ENCODE measurements at regions not wholly inside any gene's neighbourhood (a gene's known extent, or its start where the extent isn't known, plus 50 kb on each side); places are given as distances from the start of the nearest gene placed in this dataset.

DNA sequence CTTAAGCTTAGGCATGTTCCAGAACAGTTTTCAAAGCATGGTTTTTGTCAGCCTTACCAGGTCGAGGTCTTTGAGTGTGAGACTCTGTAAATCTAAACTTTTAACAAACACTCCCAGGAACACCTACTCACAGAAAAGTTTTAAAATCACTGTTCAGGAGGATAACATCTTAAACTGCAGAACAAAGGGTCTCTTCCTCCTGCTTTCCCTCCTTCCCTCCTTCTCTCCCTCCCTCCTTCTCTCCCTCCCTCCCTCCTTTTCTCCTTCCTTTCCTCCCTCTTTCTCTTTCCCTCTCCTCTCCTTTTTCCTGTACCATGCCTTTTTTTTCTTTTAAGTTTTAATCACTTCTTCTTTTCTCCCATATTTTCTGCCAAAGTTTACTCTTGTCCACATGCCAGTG is 153.5 kb upstream of the MAF start:
- no peak overlapping the region for H3K4me3 Mint-ChIP-seq (ENCODE audit: unreplicated experiment)
- no peaks in the 10 kb centered on the region for H3K36me3 Mint-ChIP-seq (ENCODE audit: unreplicated experiment)
- TF ChIP-seq CTCF (IDR thresholded peaks at IDR 0.05; ENCODE audit: partially characterized antibody, unreplicated experiment), result no peak
- DNase-seq, result no peak
- peaks cover under 1% of the 10 kb centered on the region for H3K9me3 Mint-ChIP-seq (ENCODE audit: unreplicated experiment)
- H3K4me1 Mint-ChIP-seq (ENCODE audit: low read depth, unreplicated experiment), result no peaks in the 10 kb centered on the region
- no peak overlapping the region for H3K27ac Mint-ChIP-seq (ENCODE audit: unreplicated experiment)
- H3K27me3 Mint-ChIP-seq (ENCODE audit: unreplicated experiment), result peaks cover 1% of the 10 kb centered on the region

DNA sequence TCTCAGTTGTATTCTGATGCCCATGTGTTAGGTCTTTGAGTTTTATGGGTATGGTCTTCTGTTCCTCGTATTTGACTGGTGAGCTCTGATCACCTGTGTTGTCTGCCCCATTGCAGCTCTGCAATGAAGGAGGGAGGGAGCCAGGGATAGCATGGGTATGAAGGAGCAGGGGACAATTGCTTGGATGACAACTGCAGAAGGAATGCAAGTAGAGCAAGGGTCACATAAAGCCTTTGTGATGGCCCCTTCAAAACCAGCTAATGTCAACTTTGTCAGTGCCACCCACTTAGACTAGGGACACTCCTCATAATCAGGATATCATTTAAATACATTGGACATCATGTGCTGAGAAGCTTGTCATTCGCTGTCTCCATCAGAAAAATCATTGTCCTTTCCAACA is 152.7 kb upstream of the MAF start:
- no peak for DNase-seq
- H3K27me3 Mint-ChIP-seq (ENCODE audit: unreplicated experiment), result peaks cover 1% of the 10 kb centered on the region
- no peaks in the 10 kb centered on the region for H3K36me3 Mint-ChIP-seq (ENCODE audit: unreplicated experiment)
- no peaks in the 10 kb centered on the region for H3K4me1 Mint-ChIP-seq (ENCODE audit: low read depth, unreplicated experiment)
- H3K27ac Mint-ChIP-seq (ENCODE audit: unreplicated experiment), result no peak overlapping the region
- H3K9me3 Mint-ChIP-seq (ENCODE audit: unreplicated experiment), result peaks cover 2% of the 10 kb centered on the region
- H3K4me3 Mint-ChIP-seq (ENCODE audit: unreplicated experiment), result no peak overlapping the region
- TF ChIP-seq CTCF (IDR thresholded peaks at IDR 0.05; ENCODE audit: partially characterized antibody, unreplicated experiment), result no peak

- Mint-ChIP-seq H3K9me3 (ENCODE audit: unreplicated experiment) (peaks cover 2% of the 10 kb centered on the region), H3K4me3 (ENCODE audit: unreplicated experiment) (no peak overlapping the region), H3K4me1 (ENCODE audit: low read depth, unreplicated experiment) (no peaks in the 10 kb centered on the region), H3K27me3 (ENCODE audit: unreplicated experiment) (peaks cover 1% of the 10 kb centered on the region), H3K36me3 (ENCODE audit: unreplicated experiment) (no peaks in the 10 kb centered on the region), H3K27ac (ENCODE audit: unreplicated experiment) (no peak overlapping the region)
- TF ChIP-seq CTCF (IDR thresholded peaks at IDR 0.05; ENCODE audit: partially characterized antibody, unreplicated experiment), result no peak
- no peak for DNase-seq
Measured at GRCh38 chr16:79752396-79752795, 151.9 kb upstream of the MAF start.

DNA sequence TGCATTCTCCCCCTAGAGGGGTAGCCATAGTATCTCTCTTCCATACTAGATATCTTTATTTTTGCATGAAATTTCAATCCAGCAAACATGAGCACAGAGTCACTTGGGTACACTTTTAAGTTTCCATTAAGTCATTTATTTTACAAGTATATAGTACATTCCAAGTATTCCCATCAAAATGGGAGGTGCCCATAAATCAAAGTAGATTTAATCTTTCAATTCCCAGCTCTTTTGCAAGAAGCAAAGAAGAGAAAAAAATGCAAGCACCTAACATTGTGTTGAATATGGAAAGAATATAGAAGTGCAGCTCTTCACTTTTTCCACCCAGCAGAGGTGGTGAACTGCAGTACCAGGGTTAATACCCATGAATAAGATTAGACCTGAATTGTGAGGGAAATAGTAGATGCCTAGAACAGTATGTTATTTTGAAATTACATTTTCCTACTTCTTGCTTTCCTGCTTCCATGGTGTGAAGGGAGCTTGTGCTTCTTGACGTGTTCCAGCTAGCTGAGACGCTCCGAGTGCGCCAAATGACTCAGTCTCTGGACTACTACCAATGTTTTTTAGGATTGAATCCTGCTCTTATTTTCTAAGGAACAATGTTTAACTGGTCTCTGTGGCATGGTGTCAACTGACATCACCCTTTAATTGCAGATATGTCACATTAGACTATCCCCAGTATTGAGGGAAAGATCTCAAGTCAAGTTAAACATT is 151.1 kb upstream of the MAF start:
- no peak for DNase-seq
- Mint-ChIP-seq H3K36me3 (ENCODE audit: unreplicated experiment) (no peaks in the 10 kb centered on the region), H3K4me1 (ENCODE audit: low read depth, unreplicated experiment) (no peaks in the 10 kb centered on the region), H3K27me3 (ENCODE audit: unreplicated experiment) (peaks cover 1% of the 10 kb centered on the region), H3K27ac (ENCODE audit: unreplicated experiment) (no peak overlapping the region), H3K9me3 (ENCODE audit: unreplicated experiment) (peaks cover 2% of the 10 kb centered on the region), H3K4me3 (ENCODE audit: unreplicated experiment) (no peak overlapping the region)
- TF ChIP-seq CTCF (IDR thresholded peaks at IDR 0.05; ENCODE audit: partially characterized antibody, unreplicated experiment), result no peak

DNA sequence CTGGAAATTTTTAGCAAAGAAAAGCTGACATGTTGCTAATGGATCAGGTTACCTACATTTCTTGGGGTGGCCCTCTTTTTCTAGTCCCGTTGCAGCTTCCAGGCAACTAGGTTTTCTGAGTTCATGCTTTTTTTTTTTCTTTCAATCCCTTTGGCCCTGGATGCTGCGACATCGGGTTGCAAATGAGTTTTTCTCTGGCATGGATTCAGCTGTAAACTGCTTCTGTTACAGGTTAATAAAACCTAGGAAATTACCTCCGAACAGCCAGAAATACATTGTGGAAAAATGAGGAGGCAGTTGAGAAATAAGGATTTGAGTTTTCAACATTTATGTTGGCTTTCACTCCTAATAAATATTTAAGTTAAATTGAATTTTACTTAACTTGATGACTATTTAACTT is 149.8 kb upstream of the MAF start:
- Mint-ChIP-seq H3K27ac (ENCODE audit: unreplicated experiment) (no peak overlapping the region), H3K4me1 (ENCODE audit: low read depth, unreplicated experiment) (no peaks in the 10 kb centered on the region), H3K27me3 (ENCODE audit: unreplicated experiment) (peaks cover 1% of the 10 kb centered on the region), H3K4me3 (ENCODE audit: unreplicated experiment) (no peak overlapping the region), H3K36me3 (ENCODE audit: unreplicated experiment) (no peaks in the 10 kb centered on the region), H3K9me3 (ENCODE audit: unreplicated experiment) (peaks cover 2% of the 10 kb centered on the region)
- no peak for DNase-seq
- no peak for TF ChIP-seq CTCF (IDR thresholded peaks at IDR 0.05; ENCODE audit: partially characterized antibody, unreplicated experiment)

Data from glutamatergic neuron (in vitro differentiated cells).